DOHH2 (cell line): ENCODE measurements at regions not wholly inside any gene's neighbourhood (a gene's known extent, or its start where the extent isn't known, plus 50 kb on each side); places are given as distances from the start of the nearest gene placed in this dataset.

Experiments
- H3F3A ChIP-seq: fragments of 200-600 bp; sonication (generic), shearing (Covaris generic); 2 replicates; pipeline ENCODE4 v1.6.0; 2016; ENCODE audit warnings: antibody characterized with exemption, mild to moderate bottlenecking; ENCODE audit not compliant: control insufficient read depth, insufficient read depth
- H3K27ac ChIP-seq: fragments of 200-600 bp; sonication (generic); 2 replicates; pipeline ENCODE4 v1.5.1; 2014; ENCODE audit warnings: low read depth, mild to moderate bottlenecking, low read length, moderate library complexity
- H3K27me3 ChIP-seq: fragments of 200-600 bp; sonication (generic); 2 replicates; pipeline ENCODE4 v1.6.1; 2014; ENCODE audit warnings: mild to moderate bottlenecking, low read length, mixed read lengths; ENCODE audit not compliant: control insufficient read depth
- H3K36me3 ChIP-seq: fragments of 200-600 bp; sonication (generic); 2 replicates; pipeline ENCODE4 v1.6.1; 2014; ENCODE audit warnings: mild to moderate bottlenecking, low read length, moderate library complexity, mixed read lengths; ENCODE audit not compliant: control insufficient read depth
- H3K4me1 ChIP-seq: fragments of 200-600 bp; sonication (generic); 2 replicates; pipeline ENCODE4 v1.6.1; 2014; ENCODE audit warnings: mild to moderate bottlenecking, low read length, mixed read lengths; ENCODE audit not compliant: control insufficient read depth
- H3K4me2 ChIP-seq: fragments of 200-600 bp; sonication (generic); 2 replicates; pipeline ENCODE4 v1.6.0; 2014; ENCODE audit warnings: mild to moderate bottlenecking, low read length, moderate library complexity
- H3K4me3 ChIP-seq: fragments of 200-600 bp; sonication (generic); 2 replicates; pipeline ENCODE4 v1.5.1; 2014; ENCODE audit warnings: mild to moderate bottlenecking, low read length, mixed read lengths
- H3K79me2 ChIP-seq: fragments of 200-600 bp; sonication (generic); 2 replicates; pipeline ENCODE4 v1.6.1; 2014; ENCODE audit warnings: mild to moderate bottlenecking, low read length, mixed read lengths; ENCODE audit not compliant: control insufficient read depth
- H3K9me2 ChIP-seq: fragments of 200-600 bp; sonication (generic); replicated peaks from 2 replicates; pipeline ENCODE4 v1.6.1; 2014; ENCODE audit warnings: mild to moderate bottlenecking, low read length, mixed read lengths; ENCODE audit not compliant: control insufficient read depth
- H3K9me3 ChIP-seq: fragments of 200-600 bp; sonication (generic); 2 replicates; pipeline ENCODE4 v1.6.1; 2014; ENCODE audit warnings: antibody characterized with exemption, low read length, mixed read lengths; ENCODE audit not compliant: control insufficient read depth, insufficient read depth
- H4K20me1 ChIP-seq: fragments of 200-600 bp; sonication (generic); 2 replicates; pipeline ENCODE4 v1.6.0; 2014; ENCODE audit warnings: low read depth, mild to moderate bottlenecking, antibody characterized with exemption, low read length, moderate library complexity; ENCODE audit not compliant: control insufficient read depth, insufficient read depth
- EZH2phosphoT487 ChIP-seq: fragments of 200-600 bp; sonication (generic); IDR thresholded peaks from 2 replicates; pipeline ENCODE4 v1.6.1; 2017; ENCODE audit warnings: borderline replicate concordance, mild to moderate bottlenecking, antibody characterized with exemption, low read length, moderate library complexity, mixed read lengths
- TF ChIP-seq, protein P1 (sequence below): fragments of 200-600 bp; sonication (generic); IDR thresholded peaks from one replicate; pipeline ENCODE4 v1.5.1; 2014; ENCODE audit warnings: antibody characterized with exemption, mild to moderate bottlenecking, low read depth, low read length; ENCODE audit not compliant: poor library complexity, severe bottlenecking

DNA sequence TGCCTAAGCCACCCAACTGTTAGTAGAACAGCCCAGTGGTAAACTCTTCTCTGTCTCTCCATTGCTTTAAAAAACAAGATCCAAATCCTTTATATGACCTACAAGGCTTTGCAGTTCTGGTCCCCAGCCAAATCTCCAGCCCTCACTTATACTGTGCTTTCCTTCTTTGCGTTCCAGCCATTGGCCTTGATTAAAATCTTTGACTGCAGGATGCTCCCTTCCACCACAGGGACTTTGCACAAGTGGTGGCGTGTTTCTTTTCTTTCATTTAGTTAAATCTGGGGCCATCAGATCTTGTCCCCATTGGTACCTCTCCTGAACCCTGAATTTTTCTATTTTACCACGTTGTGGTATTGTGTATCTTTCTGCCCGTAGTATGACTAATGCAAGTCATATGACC, 183.7 kb downstream of the VRK1 start:
- no peak for TF ChIP-seq EZH2phosphoT487
- TF ChIP-seq, protein P1, sequence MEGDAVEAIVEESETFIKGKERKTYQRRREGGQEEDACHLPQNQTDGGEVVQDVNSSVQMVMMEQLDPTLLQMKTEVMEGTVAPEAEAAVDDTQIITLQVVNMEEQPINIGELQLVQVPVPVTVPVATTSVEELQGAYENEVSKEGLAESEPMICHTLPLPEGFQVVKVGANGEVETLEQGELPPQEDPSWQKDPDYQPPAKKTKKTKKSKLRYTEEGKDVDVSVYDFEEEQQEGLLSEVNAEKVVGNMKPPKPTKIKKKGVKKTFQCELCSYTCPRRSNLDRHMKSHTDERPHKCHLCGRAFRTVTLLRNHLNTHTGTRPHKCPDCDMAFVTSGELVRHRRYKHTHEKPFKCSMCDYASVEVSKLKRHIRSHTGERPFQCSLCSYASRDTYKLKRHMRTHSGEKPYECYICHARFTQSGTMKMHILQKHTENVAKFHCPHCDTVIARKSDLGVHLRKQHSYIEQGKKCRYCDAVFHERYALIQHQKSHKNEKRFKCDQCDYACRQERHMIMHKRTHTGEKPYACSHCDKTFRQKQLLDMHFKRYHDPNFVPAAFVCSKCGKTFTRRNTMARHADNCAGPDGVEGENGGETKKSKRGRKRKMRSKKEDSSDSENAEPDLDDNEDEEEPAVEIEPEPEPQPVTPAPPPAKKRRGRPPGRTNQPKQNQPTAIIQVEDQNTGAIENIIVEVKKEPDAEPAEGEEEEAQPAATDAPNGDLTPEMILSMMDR: no peak
- Histone ChIP-seq H4K20me1 (no peaks in the 10 kb centered on the region), H3K4me2 (no peak overlapping the region), H3F3A (no peaks in the 10 kb centered on the region), H3K9me3 (no peaks in the 10 kb centered on the region), H3K9me2 (no peaks in the 10 kb centered on the region), H3K79me2 (no peaks in the 10 kb centered on the region), H3K27me3 (no peaks in the 10 kb centered on the region), H3K4me3 (no peak overlapping the region), H3K36me3 (no peaks in the 10 kb centered on the region), H3K27ac (no peak overlapping the region), H3K4me1 (no peaks in the 10 kb centered on the region)

DNA sequence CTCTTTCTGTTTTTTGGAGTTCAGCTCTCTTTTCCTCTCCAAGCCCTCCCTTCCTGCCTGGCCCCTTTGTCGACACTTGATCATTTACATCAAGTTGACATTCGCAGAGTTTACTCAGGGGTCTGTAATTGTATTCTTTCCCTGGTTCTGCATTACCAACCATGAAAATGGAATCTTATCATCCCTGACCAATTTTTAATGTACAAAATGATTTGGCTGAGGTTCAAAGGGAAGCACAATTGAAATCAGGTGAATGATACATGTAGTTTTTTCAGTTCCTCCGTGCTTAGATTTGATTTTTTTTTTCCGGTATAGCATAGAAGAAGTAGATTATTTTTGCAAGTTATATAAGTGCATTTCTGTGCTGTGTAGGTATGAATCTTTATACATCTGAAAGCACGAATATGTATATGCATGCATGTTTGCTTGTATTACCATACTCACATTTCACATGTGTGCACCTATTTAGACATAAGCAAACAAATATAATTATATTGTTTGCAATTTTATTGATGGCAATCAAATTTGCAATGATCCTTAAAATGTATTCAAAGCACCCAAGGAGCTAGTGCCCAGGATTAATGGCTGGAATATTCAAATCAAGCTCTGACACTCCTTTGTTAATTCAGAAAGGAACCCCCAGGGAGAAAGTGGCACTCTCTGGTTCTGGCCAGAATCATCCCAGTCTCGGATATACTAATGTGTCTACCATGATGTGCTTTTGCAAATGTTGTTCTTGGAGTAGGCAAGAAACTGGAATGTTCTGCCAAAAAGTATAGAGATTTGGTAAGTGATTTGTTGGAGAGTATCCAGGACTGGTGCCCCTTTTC, 189.3 kb downstream of the VRK1 start:
- H3K36me3 ChIP-seq: no peaks in the 10 kb centered on the region
- H3K4me2 ChIP-seq: no peak overlapping the region
- H3K4me1 ChIP-seq: no peaks in the 10 kb centered on the region
- H3K4me3 ChIP-seq: no peak overlapping the region
- no peaks in the 10 kb centered on the region for H3K9me2 ChIP-seq
- H3K27me3 ChIP-seq: no peaks in the 10 kb centered on the region
- H3K79me2 ChIP-seq: no peaks in the 10 kb centered on the region
- H3K9me3 ChIP-seq: no peaks in the 10 kb centered on the region
- no peak overlapping the region for H3K27ac ChIP-seq
- H3F3A ChIP-seq: no peaks in the 10 kb centered on the region
- no peak for TF ChIP-seq EZH2phosphoT487
- TF ChIP-seq, protein P1: no peak
- H4K20me1 ChIP-seq: no peaks in the 10 kb centered on the region

DNA sequence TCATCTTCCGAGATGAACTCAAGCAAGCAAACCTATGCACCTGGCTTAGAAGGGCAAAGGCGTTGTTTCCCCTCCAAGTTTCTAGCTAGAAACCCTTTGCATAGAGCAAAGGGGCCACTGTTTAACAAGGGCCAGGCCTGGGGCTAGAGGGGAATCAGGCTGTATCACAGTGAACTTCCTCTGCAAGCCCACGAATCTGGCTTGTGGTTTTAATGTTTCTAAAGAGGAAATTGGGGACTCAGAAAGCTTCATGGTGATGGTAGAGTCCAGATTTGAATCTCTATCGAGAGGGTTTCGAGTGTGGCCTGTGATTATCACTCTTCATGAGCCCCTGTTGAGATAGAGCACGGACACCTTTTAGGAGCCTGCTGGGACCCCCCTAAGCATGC, 189.9 kb downstream of the VRK1 start:
- H3K4me1 ChIP-seq: no peaks in the 10 kb centered on the region
- H3K9me3 ChIP-seq: no peaks in the 10 kb centered on the region
- no peak overlapping the region for H3K4me2 ChIP-seq
- no peak overlapping the region for H3K27ac ChIP-seq
- H3K9me2 ChIP-seq: no peaks in the 10 kb centered on the region
- no peaks in the 10 kb centered on the region for H3K79me2 ChIP-seq
- H3K27me3 ChIP-seq: no peaks in the 10 kb centered on the region
- H3K4me3 ChIP-seq: no peak overlapping the region
- TF ChIP-seq EZH2phosphoT487: no peak
- TF ChIP-seq, protein P1: no peak
- no peaks in the 10 kb centered on the region for H3K36me3 ChIP-seq
- no peaks in the 10 kb centered on the region for H3F3A ChIP-seq
- H4K20me1 ChIP-seq: no peaks in the 10 kb centered on the region
